IMR-90 (cell line): ENCODE measurements at regions not wholly inside any gene's neighbourhood (a gene's known extent, or its start where the extent isn't known, plus 50 kb on each side); places are given as distances from the start of the nearest gene placed in this dataset.

ENCODE experiments used
- ATAC-seq: fragments of 200-7000 bp; cut with Tn5 transposase; 2 replicates; pipeline ENCODE4 v1.9.1; 2020; ENCODE audit warnings: low read depth, mild to moderate bottlenecking, moderate library complexity
- BruUV-seq: library from RNA; stranded (reverse); fragments of 400-500 nt; replicated peaks from 2 replicates; lab custom pipeline; 2021; lab: Mats Ljungman, UMichigan
- CTCF ChIA-PET: fragments of 300-600 bp; formaldehyde crosslinking; extraction: SDS; loops from one replicate; lab custom pipeline; 2021; ENCODE audit warnings: antibody characterized with exemption; lab: Yijun Ruan, JAX
- POLR2A ChIA-PET: fragments of 300-600 bp; sonication (Branson Sonifier 250); formaldehyde crosslinking; loops from one replicate; lab custom pipeline; 2022; ENCODE audit warnings: antibody characterized with exemption; ENCODE audit not compliant: unreplicated experiment; lab: Charles Lee
- DNase-seq: peaks from one replicate; pipeline ENCODE4 v3.0.0; 2013
- H2AFZ ChIP-seq: replicated peaks from 2 replicates; pipeline ENCODE3; 2013; ENCODE audit warnings: low read length, mild to moderate bottlenecking; ENCODE audit not compliant: poor library complexity
- H2AK5ac ChIP-seq: 2 replicates; pipeline ENCODE4 v1.6.1; 2013; ENCODE audit warnings: low read depth, low read length, inconsistent platforms
- H2AK9ac ChIP-seq: replicated peaks from 2 replicates; pipeline ENCODE3; 2013; ENCODE audit warnings: mild to moderate bottlenecking, low read depth, low read length, moderate library complexity; ENCODE audit not compliant: poor library complexity
- H2BK120ac ChIP-seq: 2 replicates; pipeline ENCODE4 v1.6.1; 2013; ENCODE audit warnings: low read depth, low read length, inconsistent platforms
- H2BK15ac ChIP-seq: 3 replicates; pipeline ENCODE4 v1.6.1; 2013; ENCODE audit warnings: low read depth, low read length, inconsistent platforms
- H2BK20ac ChIP-seq: 2 replicates; pipeline ENCODE4 v1.6.1; 2013; ENCODE audit warnings: low read depth, mild to moderate bottlenecking, inconsistent platforms, low read length, moderate library complexity
- H2BK5ac ChIP-seq: 2 replicates; pipeline ENCODE4 v1.6.1; 2013; ENCODE audit warnings: mild to moderate bottlenecking, low read depth, low read length, inconsistent platforms; ENCODE audit not compliant: poor library complexity, severe bottlenecking
- H3K14ac ChIP-seq: replicated peaks from 2 replicates; pipeline ENCODE4 v1.6.1; 2013; ENCODE audit warnings: low read depth, low read length, inconsistent platforms
- H3K18ac ChIP-seq: 2 replicates; pipeline ENCODE4 v1.6.1; 2013; ENCODE audit warnings: low read depth, low read length, control low read depth
- H3K23ac ChIP-seq: 2 replicates; pipeline ENCODE4 v1.6.1; 2013; ENCODE audit warnings: low read depth, low read length, inconsistent platforms
- H3K27ac ChIP-seq: 2 replicates; pipeline ENCODE4 v1.5.1; 2013; ENCODE audit warnings: mild to moderate bottlenecking, control low read depth, low read length; ENCODE audit not compliant: insufficient read depth
- H3K27me3 ChIP-seq: 2 replicates; pipeline ENCODE4 v1.6.1; 2013; ENCODE audit warnings: low read length; ENCODE audit not compliant: control insufficient read depth, insufficient read depth
- H3K36me3 ChIP-seq: 2 replicates; pipeline ENCODE4 v1.6.1; 2013; ENCODE audit warnings: low read length, mixed read lengths; ENCODE audit not compliant: control insufficient read depth, insufficient read depth
- H3K4ac ChIP-seq: 2 replicates; pipeline ENCODE4 v1.6.1; 2013; ENCODE audit warnings: low read depth, low read length, inconsistent platforms
- H3K4me1 ChIP-seq: 2 replicates; pipeline ENCODE4 v1.6.1; 2013; ENCODE audit warnings: low read length, mixed read lengths; ENCODE audit not compliant: control insufficient read depth, insufficient read depth
- H3K4me2 ChIP-seq: 2 replicates; pipeline ENCODE4 v1.6.1; 2013; ENCODE audit warnings: low read depth, mild to moderate bottlenecking, control low read depth, low read length, moderate library complexity
- H3K4me3 ChIP-seq: 2 replicates; pipeline ENCODE4 v1.5.1; 2013; ENCODE audit warnings: low read depth, mild to moderate bottlenecking, control low read depth, low read length, moderate library complexity; ENCODE audit not compliant: insufficient read depth
- H3K56ac ChIP-seq: 2 replicates; pipeline ENCODE4 v1.6.1; 2013; ENCODE audit warnings: low read length, inconsistent platforms; ENCODE audit not compliant: insufficient read depth; ENCODE audit errors: extremely low read depth
- H3K79me1 ChIP-seq, 2 experiments: 2 replicates each; pipeline ENCODE4 v1.6.1; 2013; ENCODE audit warnings: low read length in 2 of 2, inconsistent platforms in 1 of 2, low read depth in 1 of 2
- H3K9ac ChIP-seq: 2 replicates; pipeline ENCODE4 v1.6.1; 2013; ENCODE audit warnings: low read depth, low read length, control low read depth
- H3K9me1 ChIP-seq: 2 replicates; pipeline ENCODE4 v1.6.1; 2013; ENCODE audit warnings: low read length, inconsistent platforms; ENCODE audit not compliant: insufficient read depth
- H3K9me3 ChIP-seq: 2 replicates; pipeline ENCODE4 v1.6.1; 2013; ENCODE audit warnings: low read length; ENCODE audit not compliant: control insufficient read depth, insufficient read depth
- H4K20me1 ChIP-seq: 2 replicates; pipeline ENCODE4 v1.6.1; 2013; ENCODE audit warnings: low read length, inconsistent platforms; ENCODE audit not compliant: insufficient read depth
- H4K5ac ChIP-seq: 2 replicates; pipeline ENCODE4 v1.6.1; 2013; ENCODE audit warnings: mild to moderate bottlenecking, low read depth, low read length, control low read depth
- H4K8ac ChIP-seq, 2 experiments: 2 replicates each; pipeline ENCODE4 v1.6.1; 2013; ENCODE audit warnings: low read depth in 2 of 2, low read length in 2 of 2, control low read depth in 1 of 2, inconsistent platforms in 1 of 2
- H4K91ac ChIP-seq: 2 replicates; pipeline ENCODE4 v1.6.1; 2013; ENCODE audit warnings: low read depth, low read length, inconsistent platforms; ENCODE audit not compliant: insufficient read depth
- CEBPB ChIP-seq: IDR thresholded peaks from 2 replicates; pipeline ENCODE4 v1.6.1; 2012; ENCODE audit warnings: low read depth, low read length, improper control_type of control experiment
- CTCF ChIP-seq: conservative IDR thresholded peaks from 2 replicates; pipeline ENCODE4 v1.5.1; 2012; ENCODE audit warnings: mild to moderate bottlenecking, low read depth, low read length, improper control_type of control experiment
- POLR2A ChIP-seq: IDR thresholded peaks from 2 replicates; pipeline ENCODE4 v1.6.1; 2012; ENCODE audit warnings: mild to moderate bottlenecking, low read depth, low read length
- RCOR1 ChIP-seq: IDR thresholded peaks from 2 replicates; pipeline ENCODE4 v1.6.1; 2012; ENCODE audit warnings: mild to moderate bottlenecking, low read length, improper control_type of control experiment; ENCODE audit not compliant: insufficient replicate concordance
- RFX5 ChIP-seq: IDR thresholded peaks from 2 replicates; pipeline ENCODE4 v1.8.0; 2012; ENCODE audit warnings: low read depth, mild to moderate bottlenecking, low read length, moderate library complexity
- SMC3 ChIP-seq: fragments of 150-350 bp; IDR thresholded peaks from 2 replicates; pipeline ENCODE4 v1.6.1; 2016; ENCODE audit warnings: low read depth, mild to moderate bottlenecking, antibody characterized with exemption, low read length, moderate library complexity
- WGBS, 2 experiments: methylation state at CpG; one replicate each; pipeline versions ENCODE4 v1.1.5 to v1.1.7; 2013; ENCODE audit warnings: missing lambda C conversion rate in 2 of 2; ENCODE audit not compliant: insufficient read length in 1 of 2; ENCODE audit errors: extremely low coverage in 2 of 2; 5-methylcytosine and 5-hydroxymethylcytosine counted together
- dilution Hi-C: fragments of 300-500 bp; cut with HindIII; formaldehyde crosslinking; loops from one replicate; pipeline ENCODE4 v1.14.3; 2018; ENCODE audit warnings: low sequenced_read_pairs; ENCODE audit not compliant: unreplicated experiment
- in situ Hi-C: fragments of 300-500 bp; cut with MboI; formaldehyde crosslinking; loops from 3 replicates; pipeline ENCODE4 v1.14.3; 2019; ENCODE audit warnings: low sequenced_read_pairs, inconsistent platforms, mixed read lengths
- intact Hi-C: fragments of 100-400 bp; cut with micrococcal nuclease; formaldehyde crosslinking; loops from 2 replicates; pipeline ENCODE4 v1.10.0; 2022

- no peaks in the 10 kb centered on the region for H3K79me1 ChIP-seq
- intact Hi-C loops, result no loop called here
- no peak overlapping the region for H2AK5ac ChIP-seq
- no peak overlapping the region for H3K27ac ChIP-seq
- no peak for DNase-seq
- BruUV-seq, result no TSS peak
- no peaks in the 10 kb centered on the region for H3K9me1 ChIP-seq
- no peak for ATAC-seq
- no peak overlapping the region for H3K18ac ChIP-seq
- H3K23ac ChIP-seq, result no peak overlapping the region
- H4K91ac ChIP-seq, result no peak overlapping the region
- no peak overlapping the region for H4K5ac ChIP-seq
- H3K14ac ChIP-seq, result no peak overlapping the region
- H4K8ac ChIP-seq, result no peak overlapping the region
- no peak overlapping the region for H2BK5ac ChIP-seq
- no peaks in the 10 kb centered on the region for H3K36me3 ChIP-seq
- ChIA-PET CTCF (no interaction called here), POLR2A (no interaction called here)
- H3K56ac ChIP-seq, result no peak overlapping the region
- no peak overlapping the region for H3K4me2 ChIP-seq
- dilution Hi-C loops, result no loop called here
- H2AFZ ChIP-seq, result no peak overlapping the region
- WGBS, 2 experiments, result 66% methylated on average over 9 of the region's 13 CpGs; no CpG with 5 or more reads in 1 of the 2 experiments
- in situ Hi-C loops, result no loop called here
- H3K4me1 ChIP-seq, result no peaks in the 10 kb centered on the region
- peaks cover 19% of the 10 kb centered on the region; the same call in 1 of the 2 replicates for H3K27me3 ChIP-seq
- H2AK9ac ChIP-seq, result no peak overlapping the region
- H3K9ac ChIP-seq, result no peak overlapping the region
- no peak overlapping the region for H2BK15ac ChIP-seq
- no peak overlapping the region for H3K4ac ChIP-seq
- no peak overlapping the region for H3K4me3 ChIP-seq
- TF ChIP-seq CEBPB (no peak), RFX5 (no peak), POLR2A (no peak), RCOR1 (no peak), SMC3 (no peak), CTCF (no peak)
- no peak overlapping the region for H2BK120ac ChIP-seq
- no peak overlapping the region for H2BK20ac ChIP-seq
- no peaks in the 10 kb centered on the region for H3K9me3 ChIP-seq
- no peaks in the 10 kb centered on the region for H4K20me1 ChIP-seq
Measured at GRCh38 chr10:118811675-118812392, 57.1 kb upstream of the CACUL1 start.
